ENCODE measurements at regions not wholly inside any gene's neighbourhood (a gene's known extent, or its start where the extent isn't known, plus 50 kb on each side); places are given as distances from the start of the nearest gene placed in this dataset.

- TF ChIP-seq, protein P1, sequence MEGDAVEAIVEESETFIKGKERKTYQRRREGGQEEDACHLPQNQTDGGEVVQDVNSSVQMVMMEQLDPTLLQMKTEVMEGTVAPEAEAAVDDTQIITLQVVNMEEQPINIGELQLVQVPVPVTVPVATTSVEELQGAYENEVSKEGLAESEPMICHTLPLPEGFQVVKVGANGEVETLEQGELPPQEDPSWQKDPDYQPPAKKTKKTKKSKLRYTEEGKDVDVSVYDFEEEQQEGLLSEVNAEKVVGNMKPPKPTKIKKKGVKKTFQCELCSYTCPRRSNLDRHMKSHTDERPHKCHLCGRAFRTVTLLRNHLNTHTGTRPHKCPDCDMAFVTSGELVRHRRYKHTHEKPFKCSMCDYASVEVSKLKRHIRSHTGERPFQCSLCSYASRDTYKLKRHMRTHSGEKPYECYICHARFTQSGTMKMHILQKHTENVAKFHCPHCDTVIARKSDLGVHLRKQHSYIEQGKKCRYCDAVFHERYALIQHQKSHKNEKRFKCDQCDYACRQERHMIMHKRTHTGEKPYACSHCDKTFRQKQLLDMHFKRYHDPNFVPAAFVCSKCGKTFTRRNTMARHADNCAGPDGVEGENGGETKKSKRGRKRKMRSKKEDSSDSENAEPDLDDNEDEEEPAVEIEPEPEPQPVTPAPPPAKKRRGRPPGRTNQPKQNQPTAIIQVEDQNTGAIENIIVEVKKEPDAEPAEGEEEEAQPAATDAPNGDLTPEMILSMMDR (IDR thresholded peaks at IDR 0.05; ENCODE audit: low read depth, low read length): no peak
- TF ChIP-seq POLR2A (IDR thresholded peaks at IDR 0.05; ENCODE audit: extremely low read depth, insufficient read length): no peak
- TF ChIP-seq MYC (IDR thresholded peaks at IDR 0.05; ENCODE audit: low read depth, low read length): no peak
Measured at GRCh38 chr11:39972461-39972860, 1487.0 kb downstream of the LRRC4C start.
